ENCODE measurements at regions not wholly inside any gene's neighbourhood (a gene's known extent, or its start where the extent isn't known, plus 50 kb on each side); places are given as distances from the start of the nearest gene placed in this dataset.
"Not testable (repeated sequence)": the region's sequence is repeated elsewhere in the genome, so short reads cannot be mapped to it uniquely, and the experiment has no call there.

- DNase-seq, result no peak
Measured at GRCh38 chr1:229139331-229140118, 131.4 kb upstream of the RAB4A start.

GRCh38 chr1:229140119-229140396 lies 130.9 kb upstream of the RAB4A start:
- DNase-seq, result no peak

- DNase-seq, result no peak
Measured at GRCh38 chr1:229141271-229141670, 129.6 kb upstream of the RAB4A start.

GRCh38 chr1:229141689-229142377 lies 129.1 kb upstream of the RAB4A start:
- no peak for DNase-seq

DNA sequence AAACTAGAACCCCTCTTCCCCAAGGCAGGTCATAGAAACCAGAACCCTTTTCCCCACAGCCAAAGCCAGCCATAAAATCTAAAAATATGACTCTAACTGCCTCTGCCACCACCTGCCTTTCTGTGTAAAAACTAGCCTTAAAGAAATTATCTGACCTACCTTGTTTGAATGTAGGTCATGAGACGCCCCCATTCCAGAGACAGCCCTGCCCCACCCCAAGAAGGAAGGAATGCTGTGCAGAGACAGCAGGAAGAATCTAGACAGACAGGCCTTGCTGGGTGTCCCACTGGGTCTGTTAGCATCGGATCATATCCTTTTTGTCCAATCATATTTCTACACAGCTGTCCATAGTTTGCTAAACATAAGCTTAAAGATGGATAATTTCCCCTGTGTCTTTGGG lies 128.4 kb upstream of the RAB4A start:
- DNase-seq, result no peak

- no peak for DNase-seq
Measured at GRCh38 chr1:229146647-229147046, 124.3 kb upstream of the RAB4A start.

- DNase-seq, result no peak
Measured at GRCh38 chr1:229147072-229147471, 123.8 kb upstream of the RAB4A start.

- peak; percentile 93 for DNase-seq
Measured at GRCh38 chr1:229148041-229148671, 122.8 kb upstream of the RAB4A start.

GRCh38 chr1:229148743-229149142 lies 122.2 kb upstream of the RAB4A start:
- no peak for DNase-seq

DNA sequence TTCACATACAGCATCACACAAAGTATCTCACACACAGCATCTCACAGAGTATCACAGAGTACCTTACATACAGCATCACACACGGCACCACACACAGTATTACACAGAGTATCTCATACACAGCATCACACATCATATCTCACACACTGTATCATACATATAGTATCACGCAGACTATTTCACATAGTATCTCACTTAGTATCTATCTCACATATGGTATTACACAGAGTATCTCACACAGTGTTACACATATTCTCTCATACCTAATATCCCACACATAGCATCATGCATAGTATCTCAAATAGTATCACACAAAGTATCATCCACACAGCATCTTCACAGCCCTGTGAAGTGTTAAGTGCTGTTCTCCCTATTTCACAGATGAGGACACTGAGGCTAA lies 121.5 kb upstream of the RAB4A start:
- no peak for DNase-seq

GRCh38 chr1:229150518-229150917 lies 120.4 kb upstream of the RAB4A start:
- DNase-seq, result no peak

DNA sequence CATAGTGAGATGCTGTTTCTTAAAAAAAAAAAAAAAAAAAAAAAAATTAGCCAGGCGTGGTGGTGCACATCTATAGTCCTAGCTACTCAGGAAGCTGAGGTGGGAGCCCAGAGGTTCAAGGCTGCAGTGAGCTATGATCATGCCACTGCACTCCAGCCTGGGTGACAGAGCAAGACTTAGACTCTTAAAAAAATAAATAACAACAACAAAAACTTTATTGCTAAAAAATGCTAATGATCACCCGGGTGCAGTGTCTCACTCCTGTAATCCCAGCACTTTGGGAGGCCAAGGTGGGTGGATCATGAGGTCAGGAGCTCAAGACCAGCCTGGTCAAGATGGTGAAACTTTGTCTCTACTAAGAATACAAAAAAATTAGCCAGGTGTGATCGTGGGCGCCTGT lies 119.5 kb upstream of the RAB4A start:
- not testable (repeated sequence) for DNase-seq

GRCh38 chr1:229152311-229152710 lies 118.6 kb upstream of the RAB4A start:
- DNase-seq, result no peak

GRCh38 chr1:229153955-229154548 lies 116.9 kb upstream of the RAB4A start:
- no peak for DNase-seq

DNA sequence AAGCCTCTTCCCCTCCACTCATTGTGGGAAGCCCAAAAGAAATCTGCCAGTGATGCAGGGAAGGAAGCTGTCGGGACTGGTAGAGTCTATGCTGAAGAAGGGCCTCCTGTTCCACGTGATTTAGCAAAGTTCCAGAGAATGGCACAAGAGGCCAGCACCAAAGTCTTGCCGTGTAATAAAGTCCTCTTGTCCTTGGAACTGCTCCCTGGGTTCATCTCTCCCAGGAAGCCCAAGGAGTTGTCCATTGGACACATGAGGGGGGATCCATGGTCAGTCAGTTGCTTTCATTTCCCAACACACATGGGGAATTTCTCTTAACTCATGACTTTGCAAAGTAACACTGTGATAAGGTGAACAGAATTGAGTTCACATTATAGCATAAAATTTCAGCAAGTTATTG lies 116.1 kb upstream of the RAB4A start:
- no peak for DNase-seq

DNA sequence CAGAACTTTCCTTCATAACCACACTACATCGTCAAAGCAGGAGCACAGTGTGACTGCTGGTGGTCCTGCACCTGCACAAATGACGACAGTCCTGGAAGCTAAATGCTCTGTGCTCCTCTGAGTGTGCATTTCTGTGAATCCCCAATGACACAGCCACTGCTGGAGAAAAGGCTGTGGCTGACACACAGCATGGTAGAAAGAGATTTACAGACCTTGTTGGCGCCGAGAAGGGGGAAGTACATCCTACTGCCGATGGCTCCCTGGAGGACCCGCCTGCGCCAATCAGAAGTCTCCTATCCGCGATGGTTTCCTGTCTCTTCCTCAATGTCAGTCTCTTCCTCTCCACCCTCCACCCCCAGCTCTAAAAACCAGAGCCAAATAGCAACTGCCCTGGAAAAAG lies 115.4 kb upstream of the RAB4A start:
- peak; percentile 65 for DNase-seq

GRCh38 chr1:229156872-229157271 lies 114.0 kb upstream of the RAB4A start:
- peak; percentile 68 for DNase-seq

DNA sequence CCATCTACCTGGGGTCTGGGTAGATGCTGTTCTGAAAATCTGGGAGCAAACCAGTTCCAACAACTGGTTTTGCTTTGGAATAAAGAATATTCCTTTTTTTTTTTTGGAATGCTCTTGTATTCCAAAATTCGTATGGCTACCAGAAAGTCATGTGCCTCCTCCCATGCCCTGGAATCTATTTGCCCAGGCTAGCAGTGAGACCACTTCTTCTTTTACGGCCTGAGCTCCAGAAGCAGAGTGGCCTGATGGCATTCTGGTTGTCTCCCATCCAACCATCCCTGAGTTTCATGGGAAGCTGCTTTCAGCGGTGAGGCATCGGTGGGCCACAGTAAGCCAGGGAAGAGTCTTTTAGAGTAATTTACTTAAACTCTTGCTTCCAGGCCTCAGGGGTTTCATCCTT lies 113.4 kb upstream of the RAB4A start:
- no peak for DNase-seq

GRCh38 chr1:229158341-229158921 lies 112.5 kb upstream of the RAB4A start:
- peak; percentile 74 for DNase-seq

DNA sequence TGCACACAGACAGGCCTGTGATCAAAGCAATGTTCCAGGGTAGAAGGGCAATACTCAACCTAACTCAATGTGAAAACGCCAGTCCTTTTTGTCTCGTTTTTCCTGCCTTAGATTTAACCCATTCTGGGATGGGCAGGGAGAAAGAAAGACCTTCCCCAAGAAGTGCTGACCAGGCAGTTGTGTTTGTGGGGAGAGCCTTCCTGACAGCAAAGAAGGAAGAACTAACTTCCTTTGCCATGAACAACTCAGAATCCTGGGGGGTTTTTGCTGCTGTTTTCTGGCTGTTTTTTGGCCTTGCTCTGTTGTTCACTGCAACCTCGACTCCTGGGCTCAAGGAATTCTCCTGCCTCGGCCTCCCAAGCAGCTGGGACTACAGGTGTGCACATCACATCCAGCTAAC lies 112.0 kb upstream of the RAB4A start:
- no peak for DNase-seq

- no peak for DNase-seq
Measured at GRCh38 chr1:229159668-229160544, 111.0 kb upstream of the RAB4A start.

DNA sequence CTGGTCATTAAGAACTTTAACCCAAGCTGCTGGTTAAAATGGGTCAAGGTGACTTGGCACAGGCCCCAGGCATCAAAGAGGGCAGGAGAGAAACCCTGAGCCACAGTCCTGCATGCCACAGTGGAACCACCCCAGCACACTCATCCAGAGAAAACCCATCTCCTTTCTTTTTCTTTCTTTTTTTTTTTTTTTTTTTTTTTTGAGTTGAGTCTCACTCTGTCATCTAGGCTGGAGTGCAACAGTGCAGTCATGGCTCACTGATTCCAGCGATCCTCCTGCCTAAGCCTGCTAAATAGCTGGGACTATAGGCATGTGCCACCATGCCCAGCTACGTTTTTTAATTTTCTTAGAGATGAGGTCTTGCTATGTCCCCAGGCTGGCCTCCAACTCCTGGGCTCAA lies 109.2 kb upstream of the RAB4A start:
- DNase-seq, result no peak
